DLD1 (cell line): ENCODE measurements at regions not wholly inside any gene's neighbourhood (a gene's known extent, or its start where the extent isn't known, plus 50 kb on each side); places are given as distances from the start of the nearest gene placed in this dataset.

ENCODE experiments used
- in situ Hi-C: cut with HindIII; loops from 2 replicates; pipeline ENCODE4 v1.10.0; 2017; ENCODE audit warnings: low sequenced_read_pairs

DNA sequence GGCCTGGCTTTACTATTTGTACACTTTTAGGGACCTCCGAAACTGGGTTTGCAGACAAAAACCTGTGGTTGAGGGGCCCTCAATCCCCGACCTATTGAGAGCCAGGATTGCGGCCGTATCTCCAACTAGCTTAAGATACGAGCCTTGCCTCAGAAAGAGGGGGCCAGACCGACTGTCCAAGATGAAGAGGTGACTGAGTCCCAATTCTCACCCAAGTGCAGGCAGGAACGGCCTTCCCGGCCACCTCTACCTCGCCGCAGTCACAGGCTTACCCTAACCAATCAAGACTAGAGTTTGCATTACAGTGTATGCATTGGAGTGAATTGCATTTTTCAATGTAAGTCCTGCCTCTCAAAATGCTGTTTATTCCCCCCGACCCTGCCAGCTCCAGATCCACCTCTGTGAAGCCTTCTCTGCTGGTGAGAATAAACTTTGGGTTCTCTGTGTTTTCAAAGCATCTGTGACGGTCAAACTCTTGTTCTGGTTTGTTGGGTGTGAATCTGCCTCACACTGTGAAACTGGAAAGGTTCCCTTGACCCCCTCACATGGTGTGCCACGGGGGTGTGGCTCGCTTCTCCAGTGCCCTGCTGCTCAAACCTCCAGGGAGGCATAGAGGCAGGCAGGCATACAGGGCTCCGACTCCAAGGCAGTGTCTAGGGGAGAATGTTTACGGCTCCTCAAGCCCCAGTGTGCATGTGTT is 62.2 kb upstream of the WLS start:
- in situ Hi-C loops, result no loop called here

DNA sequence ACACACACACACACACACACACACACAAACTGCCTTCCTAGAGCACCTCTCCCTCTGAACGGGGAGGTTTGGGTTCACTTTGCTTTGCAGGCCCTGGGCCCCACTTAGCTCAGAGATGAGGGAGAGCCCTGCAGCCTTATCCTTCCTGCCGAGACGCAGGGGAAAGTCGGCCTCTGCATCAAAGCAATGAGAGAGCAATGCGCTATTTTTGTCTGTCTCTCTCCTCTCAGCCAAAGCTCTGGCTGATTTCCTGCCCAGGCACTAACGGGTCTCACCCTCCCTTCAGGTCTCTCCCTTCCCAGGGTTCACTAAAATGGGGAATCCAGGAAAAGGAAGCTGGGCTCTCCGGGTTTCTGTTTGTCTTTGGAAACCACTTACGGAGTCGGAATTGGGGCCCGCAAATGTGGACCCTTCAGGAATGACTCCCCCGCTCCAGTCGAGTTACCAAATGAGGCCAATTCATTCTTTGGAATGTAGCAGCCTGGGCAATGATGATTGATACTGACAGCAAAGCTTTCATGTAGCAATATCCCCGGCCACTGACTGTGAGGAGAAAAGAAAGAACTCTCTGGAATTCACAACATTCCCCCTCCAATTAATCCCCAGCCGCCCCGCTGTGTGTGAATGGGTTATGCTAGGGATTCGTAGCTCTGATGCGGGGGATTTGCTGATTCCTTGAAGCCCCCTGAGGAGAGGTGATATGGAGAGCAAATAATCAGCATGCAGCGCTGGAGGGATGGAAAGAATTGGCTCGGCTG is 61.5 kb upstream of the WLS start:
- in situ Hi-C loops, result no loop called here

DNA sequence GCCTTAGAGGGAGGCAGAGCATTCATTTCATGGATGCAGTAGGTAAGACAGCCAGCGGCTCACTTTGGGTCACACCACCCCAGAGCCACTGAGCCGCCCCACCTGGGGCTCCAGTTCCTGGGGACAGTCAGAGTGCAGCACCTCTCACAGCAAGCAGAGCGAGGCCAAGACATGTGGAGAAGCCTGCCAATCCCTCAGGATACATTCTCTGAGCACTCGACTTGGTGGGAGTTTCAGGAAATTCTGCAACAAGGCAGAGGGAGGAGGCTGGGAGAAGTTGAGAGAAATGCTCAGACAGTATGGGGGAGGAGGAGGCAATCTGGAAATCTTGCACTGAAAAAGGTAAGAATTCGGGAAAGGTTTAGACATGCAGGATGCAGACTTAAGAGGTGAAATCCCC is 60.8 kb upstream of the WLS start:
- in situ Hi-C loops, result no loop called here

DNA sequence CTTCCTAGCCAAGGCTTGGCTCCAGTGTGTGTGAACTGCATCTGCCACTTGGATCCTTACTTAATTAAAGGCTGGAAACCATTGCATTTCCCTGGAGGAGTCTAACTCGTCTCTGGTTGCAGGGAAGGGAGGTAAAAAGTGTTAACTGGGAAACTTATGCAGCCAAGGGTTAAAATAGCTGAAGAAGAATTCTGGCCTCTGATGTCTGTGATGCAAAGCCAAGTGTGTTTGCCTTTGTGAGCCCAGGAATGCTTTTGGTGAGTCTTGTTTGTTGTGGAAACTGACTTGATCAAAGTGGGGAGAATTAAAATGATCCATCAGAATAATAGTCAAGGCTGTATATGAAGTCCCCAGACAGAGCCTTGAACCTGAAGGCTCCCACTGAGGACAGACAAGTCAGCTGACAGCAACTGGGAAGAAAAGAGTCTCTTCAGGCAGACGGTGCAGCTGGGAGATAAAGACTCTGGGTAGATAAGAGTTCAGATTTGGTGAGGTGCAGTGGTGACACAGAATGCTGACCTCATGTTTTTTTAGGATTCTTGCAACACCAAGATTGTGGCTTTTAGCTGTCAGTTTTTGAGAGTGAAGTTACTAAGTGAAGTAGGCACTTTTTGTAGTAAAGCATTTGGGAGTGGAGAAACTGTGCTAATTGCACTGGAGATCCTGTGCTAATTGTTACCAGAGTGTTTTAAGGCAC is 59.5 kb upstream of the WLS start:
- in situ Hi-C loops, result no loop called here

DNA sequence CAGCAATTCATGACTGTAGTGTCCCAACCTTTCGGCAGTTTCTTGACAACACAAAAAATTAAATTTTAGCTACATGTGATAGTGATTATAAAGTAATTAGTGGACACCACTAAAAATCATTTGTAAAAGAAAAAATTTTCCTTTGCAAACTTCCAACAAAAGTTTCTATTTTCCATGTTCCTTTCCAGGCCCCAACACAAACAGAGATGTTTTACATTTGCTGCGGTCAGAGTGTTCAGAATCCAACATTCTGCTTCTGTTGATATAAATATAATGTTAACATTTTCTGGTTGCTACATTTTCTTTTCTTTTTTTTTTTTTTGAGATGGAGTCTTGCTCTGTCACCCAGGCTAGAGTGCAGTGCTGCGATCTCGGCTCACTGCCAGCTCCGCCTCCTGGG is 54.9 kb upstream of the WLS start:
- in situ Hi-C loops, result no loop called here

DNA sequence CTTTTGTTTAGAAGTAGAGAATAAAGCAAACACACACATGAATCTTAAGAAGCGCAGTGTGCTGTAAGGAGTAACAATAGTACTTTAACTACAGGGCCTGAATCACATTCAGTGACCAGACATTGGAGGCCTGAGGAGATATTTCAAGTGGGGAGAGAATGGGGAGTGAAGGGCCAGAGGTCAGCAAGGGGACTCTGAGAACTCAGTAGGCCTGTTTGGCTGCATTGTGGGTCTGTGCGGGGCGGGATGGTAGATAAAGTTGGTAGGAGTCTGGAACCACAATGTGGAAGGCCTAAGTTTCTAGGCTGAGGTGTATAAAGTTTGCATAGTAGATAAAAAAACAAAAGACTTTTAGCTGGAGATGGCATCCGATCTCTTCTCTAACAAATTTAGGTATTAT is 52.7 kb upstream of the WLS start:
- in situ Hi-C loops, result no loop called here

DNA sequence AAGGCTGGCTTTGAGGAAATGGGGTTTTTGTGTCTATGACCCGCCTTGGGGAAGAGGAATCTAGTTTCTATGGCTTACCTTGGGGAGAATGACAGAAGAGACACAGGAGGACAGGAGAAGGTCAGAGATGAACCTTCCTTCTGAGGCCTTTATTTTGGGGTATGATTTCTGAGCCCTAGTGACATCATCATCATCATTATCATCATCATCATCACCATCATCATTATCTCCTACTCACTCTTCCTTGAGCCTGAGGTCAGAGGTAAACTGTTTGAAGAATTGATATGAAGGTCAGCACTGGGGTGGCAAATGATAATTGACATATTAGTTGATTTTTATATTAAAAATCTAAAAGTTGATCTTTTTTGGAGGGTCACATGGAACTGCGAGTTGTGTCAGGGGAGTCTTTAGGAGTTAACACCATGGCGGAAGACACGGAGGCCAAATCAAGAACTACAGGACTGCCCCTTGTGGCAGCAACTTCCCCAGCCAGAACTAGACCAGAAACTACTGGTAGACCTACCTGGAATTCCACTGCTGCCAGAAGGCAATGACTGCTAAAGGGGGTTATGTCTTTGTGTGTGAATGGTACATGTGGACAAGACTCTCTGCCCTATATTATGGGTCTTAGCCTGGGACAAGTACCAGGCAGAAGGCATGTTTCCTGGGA is 49.8 kb upstream of the WLS start:
- in situ Hi-C loops, result no loop called here
